H1 (cell line): ENCODE measurements at regions not wholly inside any gene's neighbourhood (a gene's known extent, or its start where the extent isn't known, plus 50 kb on each side); places are given as distances from the start of the nearest gene placed in this dataset.

Experiments used
- CTCF ChIA-PET: fragments of 300-600 bp; sonication (Branson Sonifier 250); formaldehyde crosslinking; loops from one replicate; lab custom pipeline; 2021; ENCODE audit not compliant: partially characterized antibody; lab: Charles Lee
- POLR2A ChIA-PET: fragments of 300-600 bp; sonication (Branson Sonifier 250); formaldehyde crosslinking; loops from one replicate; lab custom pipeline; 2021; ENCODE audit warnings: inconsistent platforms; ENCODE audit not compliant: partially characterized antibody; lab: Charles Lee
- DNase-seq, 2 experiments: peaks; one replicate each; pipeline versions ENCODE4 v3.0.0 to v3.0.0-alpha.2; 2010 to 2022; ENCODE audit warnings: low spot score in 2 of 2, low read depth in 1 of 2, mixed read lengths in 1 of 2
- FAIRE-seq: peaks from 2 replicates; lab custom pipeline; 2011; peaks lifted over from hg19 to GRCh38; lab: Jason Lieb, UNC
- H2AFZ ChIP-seq: 2 replicates; pipeline ENCODE4 v1.8.1; 2012; ENCODE audit warnings: low read length, inconsistent platforms
- H2AK5ac ChIP-seq: 2 replicates; pipeline ENCODE4 v1.6.1; 2013; ENCODE audit warnings: low read depth, low read length
- H2BK120ac ChIP-seq: replicated peaks from 2 replicates; pipeline ENCODE3; 2013; ENCODE audit warnings: low read depth, low read length, inconsistent platforms
- H2BK12ac ChIP-seq: 2 replicates; pipeline ENCODE4 v1.6.1; 2013; ENCODE audit warnings: low read depth, low read length
- H2BK15ac ChIP-seq: 2 replicates; pipeline ENCODE4 v1.6.1; 2013; ENCODE audit warnings: low read length
- H2BK20ac ChIP-seq: 2 replicates; pipeline ENCODE4 v1.6.1; 2013; ENCODE audit warnings: low read length
- H2BK5ac ChIP-seq: 2 replicates; pipeline ENCODE4 v1.6.1; 2013; ENCODE audit warnings: low read depth, low read length
- H3K14ac ChIP-seq: 2 replicates; pipeline ENCODE4 v1.6.1; 2013; ENCODE audit warnings: inconsistent platforms; ENCODE audit not compliant: insufficient read length
- H3K18ac ChIP-seq: 2 replicates; pipeline ENCODE4 v1.6.1; 2013; ENCODE audit warnings: low read length; ENCODE audit errors: extremely low read depth
- H3K23ac ChIP-seq: 2 replicates; pipeline ENCODE4 v1.6.1; 2013; ENCODE audit warnings: inconsistent platforms; ENCODE audit not compliant: insufficient read length
- H3K23me2 ChIP-seq: 2 replicates; pipeline ENCODE4 v1.6.1; 2013; ENCODE audit warnings: low read depth, low read length
- H3K27ac ChIP-seq: 2 replicates; pipeline ENCODE4 v1.6.1; 2011; ENCODE audit warnings: low read depth, low read length, inconsistent platforms
- H3K27me3 ChIP-seq, 4 experiments: replicated peaks in 1 of 4; 1 replicate in 1 of 4; 2 replicates in 3 of 4; pipeline versions ENCODE4 v1.6.1 to v1.8.1; 2011 to 2013; ENCODE audit warnings: low read length in 3 of 4, mild to moderate bottlenecking in 3 of 4, inconsistent platforms in 2 of 4, mixed read lengths in 2 of 4, moderate library complexity in 1 of 4; ENCODE audit not compliant: control insufficient read depth in 3 of 4, insufficient read depth in 3 of 4; ENCODE audit errors: extremely low read depth in 1 of 4
- H3K36me3 ChIP-seq, 4 experiments: 2 replicates each; pipeline versions ENCODE4 v1.6.1 to v1.8.1; 2011 to 2013; ENCODE audit warnings: mild to moderate bottlenecking in 4 of 4, low read length in 3 of 4, moderate library complexity in 2 of 4, control low read depth in 1 of 4, inconsistent platforms in 1 of 4; ENCODE audit not compliant: insufficient read depth in 4 of 4, control insufficient read depth in 2 of 4
- H3K4ac ChIP-seq: replicated peaks from 2 replicates; pipeline ENCODE3; 2013; ENCODE audit warnings: low read length, low read depth, mixed read lengths, inconsistent platforms; ENCODE audit not compliant: insufficient read length
- H3K4me1 ChIP-seq, 4 experiments: replicated peaks in 1 of 4; 1 replicate in 1 of 4; 2 replicates in 3 of 4; pipeline versions ENCODE4 v1.6.1 to v1.8.1; 2011 to 2013; ENCODE audit warnings: low read length in 3 of 4, inconsistent platforms in 2 of 4, mixed read lengths in 1 of 4; ENCODE audit not compliant: insufficient read depth in 4 of 4, control insufficient read depth in 3 of 4
- H3K4me2 ChIP-seq, 2 experiments: 2 replicates each; pipeline versions ENCODE4 v1.6.1 to v1.8.1; 2011 to 2013; ENCODE audit warnings: low read depth in 2 of 2, low read length in 2 of 2, control low read depth in 1 of 2, inconsistent platforms in 1 of 2, mild to moderate bottlenecking in 1 of 2; ENCODE audit not compliant: insufficient read depth in 1 of 2
- H3K4me3 ChIP-seq, 4 experiments: fragments of 200-600, 300-600 bp in 1 of 4; sonication (generic), shearing (Covaris generic), sonication (Bioruptor Twin) in 1 of 4; 2 replicates each; pipeline versions ENCODE4 v1.5.1 to v1.8.1; 2011 to 2016; ENCODE audit warnings: low read length in 4 of 4, low read depth in 3 of 4, control low read depth in 2 of 4, inconsistent platforms in 2 of 4, mild to moderate bottlenecking in 2 of 4, mixed read lengths in 1 of 4, moderate library complexity in 1 of 4; ENCODE audit not compliant: insufficient read depth in 2 of 4; ENCODE audit errors: extremely low read depth in 1 of 4
- H3K56ac ChIP-seq: replicated peaks from 2 replicates; pipeline ENCODE3; 2013; ENCODE audit warnings: low read depth, mild to moderate bottlenecking, mixed read lengths, low read length, inconsistent platforms; ENCODE audit not compliant: insufficient read length
- H3K79me1 ChIP-seq: 2 replicates; pipeline ENCODE4 v1.6.1; 2013; ENCODE audit warnings: low read depth, low read length, control low read depth
- H3K79me2 ChIP-seq, 2 experiments: 2 replicates each; pipeline versions ENCODE4 v1.6.1 to v1.8.1; 2012 to 2013; ENCODE audit warnings: low read length in 2 of 2, mild to moderate bottlenecking in 2 of 2, inconsistent platforms in 1 of 2; ENCODE audit not compliant: insufficient read depth in 2 of 2, control insufficient read depth in 1 of 2
- H3K9ac ChIP-seq, 4 experiments: replicated peaks in 1 of 4; 1 replicate in 1 of 4; 2 replicates in 3 of 4; pipeline versions ENCODE4 v1.6.1 to v1.8.1; 2011 to 2013; ENCODE audit warnings: low read depth in 3 of 4, low read length in 3 of 4, control low read depth in 2 of 4, mild to moderate bottlenecking in 2 of 4, moderate library complexity in 2 of 4, inconsistent platforms in 1 of 4; ENCODE audit errors: extremely low read depth in 1 of 4
- H3K9me3 ChIP-seq, 2 experiments: 2 replicates each; pipeline versions ENCODE4 v1.6.1 to v1.8.1; 2012 to 2013; ENCODE audit warnings: mild to moderate bottlenecking in 2 of 2, moderate library complexity in 2 of 2, control low read depth in 1 of 2, inconsistent platforms in 1 of 2, low read depth in 1 of 2, low read length in 1 of 2, mixed read lengths in 1 of 2; ENCODE audit not compliant: insufficient read depth in 2 of 2
- H4K20me1 ChIP-seq, 2 experiments: replicated peaks in 1 of 2; 2 replicates each; pipeline versions ENCODE3 to v1.8.1; 2011 to 2013; ENCODE audit warnings: inconsistent platforms in 2 of 2, low read length in 2 of 2, mild to moderate bottlenecking in 1 of 2; ENCODE audit not compliant: insufficient read depth in 2 of 2, control insufficient read depth in 1 of 2
- H4K5ac ChIP-seq: 2 replicates; pipeline ENCODE4 v1.6.1; 2013; ENCODE audit warnings: low read length, low read depth, mixed read lengths, inconsistent platforms; ENCODE audit not compliant: insufficient read length
- H4K8ac ChIP-seq: 2 replicates; pipeline ENCODE4 v1.8.0; 2013; ENCODE audit warnings: mild to moderate bottlenecking, moderate library complexity, low read length, inconsistent platforms; ENCODE audit not compliant: insufficient read depth; ENCODE audit errors: extremely low read depth
- H4K91ac ChIP-seq: replicated peaks from 2 replicates; pipeline ENCODE3; 2013; ENCODE audit warnings: low read length, mixed read lengths, inconsistent platforms; ENCODE audit not compliant: insufficient read length
- CBX5 ChIP-seq: fragments of 300-800, 300-1000 bp; sonication (generic); IDR thresholded peaks from 2 replicates; pipeline ENCODE4 v1.7.1; 2016; ENCODE audit warnings: antibody characterized with exemption, low read length, low read depth
- CTBP2 ChIP-seq: IDR thresholded peaks from 2 replicates; pipeline ENCODE4 v1.7.0; 2011; ENCODE audit warnings: borderline replicate concordance, mild to moderate bottlenecking, moderate library complexity, mixed read lengths, low read length; ENCODE audit not compliant: insufficient read depth, insufficient read length
- HDAC2 ChIP-seq, 2 experiments: fragments of 300-600 bp in 1 of 2; sonication (generic) in 1 of 2; IDR thresholded peaks; 2 replicates each; pipeline ENCODE4 v1.6.1; 2011 to 2012; ENCODE audit warnings: low read depth in 2 of 2, low read length in 2 of 2, mild to moderate bottlenecking in 2 of 2, moderate library complexity in 2 of 2, borderline replicate concordance in 1 of 2, inconsistent platforms in 1 of 2
- KDM4A ChIP-seq: IDR thresholded peaks from one replicate; pipeline ENCODE4 v1.7.1; 2012; ENCODE audit warnings: low read depth, mild to moderate bottlenecking, moderate library complexity, low read length, inconsistent platforms; ENCODE audit not compliant: severe bottlenecking
- SP4 ChIP-seq: IDR thresholded peaks from 2 replicates; pipeline ENCODE4 v1.6.1; 2012; ENCODE audit warnings: low read length, inconsistent platforms
- WGBS, 2 experiments: shearing (Covaris generic) in 1 of 2; methylation state at CpG; one replicate each; pipeline versions ENCODE4 v1.1.6 to v1.1.7; 2013 to 2015; ENCODE audit warnings: low lambda C conversion rate in 2 of 2, mixed read lengths in 2 of 2, inconsistent platforms in 1 of 2, low coverage in 1 of 2, missing lambda C conversion rate in 1 of 2; ENCODE audit not compliant: insufficient replicate concordance in 2 of 2, insufficient coverage in 1 of 2, insufficient read length in 1 of 2; ENCODE audit errors: extremely low coverage in 1 of 2, missing lambda C conversion rate in 1 of 2; 5-methylcytosine and 5-hydroxymethylcytosine counted together

GRCh38 chr12:68462803-68463202 is 130.6 kb upstream of the MDM1 start:
- H3K9ac ChIP-seq = no peak overlapping the region
- H3K4me3 ChIP-seq = no peak overlapping the region
- H2BK120ac ChIP-seq = no peak overlapping the region
- no peak overlapping the region for H4K5ac ChIP-seq
- POLR2A ChIA-PET = interaction anchor here (0.8 kb wide), 1 partner anchor 16 kb away, joined by 3 read pairs; no protein-coding TSS in a partner anchor
- H2BK5ac ChIP-seq = no peak overlapping the region
- H4K91ac ChIP-seq = no peak overlapping the region
- no peak overlapping the region for H3K56ac ChIP-seq
- no peak overlapping the region for H3K14ac ChIP-seq
- H3K79me2 ChIP-seq = no peaks in the 10 kb centered on the region
- no peaks in the 10 kb centered on the region for H3K23me2 ChIP-seq
- no peak overlapping the region for H2BK15ac ChIP-seq
- no peaks in the 10 kb centered on the region for H3K4me1 ChIP-seq
- H3K9me3 ChIP-seq = no peaks in the 10 kb centered on the region
- H2AFZ ChIP-seq = no peak overlapping the region
- no peak overlapping the region for H3K27ac ChIP-seq
- no peak overlapping the region for H3K4ac ChIP-seq
- H2AK5ac ChIP-seq = no peak overlapping the region
- H3K4me2 ChIP-seq = no peak overlapping the region
- no peak overlapping the region for H2BK12ac ChIP-seq
- H3K18ac ChIP-seq = no peak overlapping the region
- no peak overlapping the region for H4K8ac ChIP-seq
- no peak overlapping the region for H3K23ac ChIP-seq
- CTCF ChIA-PET = interaction anchor here (0.5 to 1.4 kb wide), 4 partner anchors 16 to 154 kb away, joined by 3 read pairs; no protein-coding TSS in a partner anchor
- TF ChIP-seq KDM4A (no peak), CTBP2 (no peak), CBX5 (no peak), HDAC2 (IDR thresholded peaks at IDR 0.05; ENCODE audit: borderline replicate concordance in 1 of 2, low read depth in 2 of 2, low read length in 2 of 2) (no peak), SP4 (no peak)
- DNase-seq (no peak), FAIRE-seq (no peak)
- no peak overlapping the region for H2BK20ac ChIP-seq
- no peaks in the 10 kb centered on the region for H4K20me1 ChIP-seq
- no peaks in the 10 kb centered on the region for H3K27me3 ChIP-seq
- WGBS, 2 experiments = 83% methylated on average over 4 of the region's 4 CpGs; no CpG with 5 or more reads in 1 of the 2 experiments
- H3K79me1 ChIP-seq = no peaks in the 10 kb centered on the region
- H3K36me3 ChIP-seq = no peaks in the 10 kb centered on the region
